ENCODE measurements at regions not wholly inside any gene's neighbourhood (a gene's known extent, or its start where the extent isn't known, plus 50 kb on each side); places are given as distances from the start of the nearest gene placed in this dataset.
"Not testable (repeated sequence)": the region's sequence is repeated elsewhere in the genome, so short reads cannot be mapped to it uniquely, and the experiment has no call there.

DNA sequence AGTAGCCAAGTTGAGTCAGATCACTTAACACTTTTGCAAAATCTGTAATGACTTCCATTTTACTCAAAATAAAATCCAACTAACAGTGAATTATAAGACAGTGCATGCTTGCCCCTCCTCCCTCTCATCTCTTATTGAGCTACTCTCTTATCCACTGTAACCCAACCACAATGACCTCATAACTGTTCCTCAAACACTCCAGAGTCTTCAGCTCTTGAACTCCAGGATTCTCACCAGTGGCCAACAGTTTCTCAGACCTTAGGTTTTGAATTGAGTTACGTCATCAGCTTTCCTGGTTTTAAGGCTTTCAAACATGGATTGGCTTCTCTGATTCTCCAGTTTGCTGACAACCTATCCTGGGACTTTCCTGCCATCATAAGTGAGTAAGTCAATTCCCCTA lies 938.3 kb downstream of the RAB28 start:
- Mint-ChIP-seq H3K4me3 (no peak overlapping the region), H3K27ac (no peak overlapping the region), H3K27me3 (ENCODE audit: low read depth) (no peaks in the 10 kb centered on the region), H3K9me3 (no peaks in the 10 kb centered on the region), H3K36me3 (ENCODE audit: insufficient read depth in 2 of 2) (no peaks in the 10 kb centered on the region), H3K4me1 (ENCODE audit: low read depth) (no peaks in the 10 kb centered on the region)
- DNase-seq (no peak), ATAC-seq (replicated peaks in 1 of 2) (no peak)

DNA sequence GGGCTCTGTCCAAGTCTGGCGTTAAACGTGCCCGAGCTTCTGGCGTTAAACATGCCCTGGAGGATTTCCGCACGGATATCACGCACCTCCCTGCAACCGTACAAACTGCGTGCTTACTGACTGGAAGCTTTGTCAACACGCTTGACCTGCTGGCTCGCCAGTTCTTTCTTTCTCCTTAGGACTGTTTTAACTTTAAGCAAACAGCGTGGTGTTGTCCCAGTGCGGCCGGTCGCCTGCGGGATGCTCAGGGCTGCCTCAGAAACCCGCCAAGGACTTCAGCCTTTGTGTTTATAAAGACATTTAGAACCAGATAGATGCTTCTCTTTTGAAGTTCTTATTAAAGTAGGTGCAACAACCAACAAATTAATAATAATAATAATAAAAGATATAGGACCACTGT lies 946.0 kb downstream of the RAB28 start:
- ATAC-seq (replicated peaks in 1 of 2) = no peak
- H3K4me1 Mint-ChIP-seq (ENCODE audit: low read depth) = no peaks in the 10 kb centered on the region
- no peak overlapping the region for H3K4me3 Mint-ChIP-seq
- H3K27me3 Mint-ChIP-seq (ENCODE audit: low read depth) = no peaks in the 10 kb centered on the region
- DNase-seq = no peak
- H3K36me3 Mint-ChIP-seq (ENCODE audit: insufficient read depth in 2 of 2) = no peaks in the 10 kb centered on the region
- no peak overlapping the region for H3K27ac Mint-ChIP-seq
- no peaks in the 10 kb centered on the region for H3K9me3 Mint-ChIP-seq

DNA sequence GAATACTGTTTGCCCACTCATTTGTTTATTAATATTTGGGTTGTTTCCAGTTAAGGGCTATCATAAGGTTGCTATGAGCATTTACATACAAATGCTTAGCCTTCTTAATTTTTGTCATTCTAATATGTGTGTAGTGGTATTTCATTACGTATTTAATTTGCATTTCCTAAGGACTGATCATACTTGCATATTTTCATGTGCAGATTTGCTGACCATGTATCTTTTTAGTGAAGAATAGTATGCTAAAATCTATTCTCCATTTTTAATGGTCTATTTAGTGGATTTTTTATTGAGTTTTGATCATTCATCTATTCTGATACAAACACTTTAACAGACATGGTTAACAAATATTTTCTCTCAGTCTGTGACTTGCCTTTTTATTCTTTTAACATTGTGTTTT lies 949.5 kb downstream of the RAB28 start:
- H3K4me1 Mint-ChIP-seq (ENCODE audit: low read depth) = no peaks in the 10 kb centered on the region
- H3K9me3 Mint-ChIP-seq = peaks cover 0 to 4% of the 10 kb centered on the region in 2 donors
- no peaks in the 10 kb centered on the region for H3K27me3 Mint-ChIP-seq (ENCODE audit: low read depth)
- H3K36me3 Mint-ChIP-seq (ENCODE audit: insufficient read depth in 2 of 2) = no peaks in the 10 kb centered on the region
- H3K27ac Mint-ChIP-seq = no peak overlapping the region
- ATAC-seq (replicated peaks in 1 of 2) (no peak), DNase-seq (no peak)
- H3K4me3 Mint-ChIP-seq = no peak overlapping the region

DNA sequence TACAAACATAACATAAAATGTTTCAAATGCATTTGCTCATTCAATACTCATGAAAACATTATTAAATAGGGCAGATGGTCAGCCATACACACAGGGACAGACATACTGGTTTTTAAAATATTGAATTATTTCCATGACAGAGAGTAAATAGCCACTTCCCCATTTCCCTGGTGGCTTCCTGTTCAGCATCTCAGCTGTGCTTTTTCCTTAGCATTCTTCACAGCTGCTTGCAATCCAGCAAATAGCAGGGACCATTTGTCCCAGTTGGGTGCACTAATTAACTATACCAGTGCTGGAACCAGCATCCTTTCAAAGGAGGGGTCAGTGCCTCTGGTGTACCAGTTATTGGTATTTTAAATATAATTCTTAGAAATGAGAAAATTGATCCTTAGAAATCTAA lies 964.7 kb downstream of the RAB28 start:
- H3K4me3 Mint-ChIP-seq = no peak overlapping the region
- H3K4me1 Mint-ChIP-seq (ENCODE audit: low read depth) = no peaks in the 10 kb centered on the region

DNA sequence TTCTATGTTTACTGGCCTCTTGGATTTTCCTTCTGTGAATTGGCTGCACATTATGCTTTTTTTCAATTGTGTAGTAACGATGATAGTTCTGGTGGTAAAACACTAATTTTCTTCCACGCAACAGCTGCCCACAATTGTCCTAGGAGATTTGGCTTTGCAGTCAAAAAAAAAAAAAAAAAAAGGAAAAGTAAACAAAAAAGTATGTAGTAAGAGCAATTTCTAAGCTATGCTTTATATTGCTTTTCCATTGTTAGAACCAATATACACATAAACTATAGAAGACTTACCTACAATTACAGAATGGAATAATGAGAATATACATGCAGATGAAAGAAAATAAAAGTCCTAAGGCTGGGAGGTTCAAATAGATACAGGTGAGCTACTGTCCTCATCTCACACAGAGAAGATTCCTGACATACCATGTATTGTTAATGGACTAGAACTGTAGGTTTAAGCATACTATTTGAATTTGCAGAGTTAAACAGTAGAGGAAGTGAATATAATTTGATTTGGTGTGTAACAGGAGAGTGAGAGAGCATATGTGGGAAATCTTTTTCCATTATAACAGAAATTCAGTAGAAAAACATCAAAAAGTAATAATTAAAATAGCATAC lies 976.2 kb downstream of the RAB28 start:
- Mint-ChIP-seq H3K9me3 (peaks cover 8 to 9% of the 10 kb centered on the region in 2 donors), H3K4me3 (no peak overlapping the region), H3K27me3 (ENCODE audit: low read depth) (no peaks in the 10 kb centered on the region), H3K4me1 (ENCODE audit: low read depth) (no peaks in the 10 kb centered on the region), H3K36me3 (ENCODE audit: insufficient read depth in 2 of 2) (no peaks in the 10 kb centered on the region), H3K27ac (no peak overlapping the region)
- no peak for ATAC-seq (replicated peaks in 1 of 2)
- DNase-seq = no peak

More for the DNA sequence above, 964.7 kb downstream of the RAB28 start:
- Mint-ChIP-seq H3K9me3 (peaks cover 10 to 11% of the 10 kb centered on the region in 2 donors), H3K27ac (no peak overlapping the region), H3K27me3 (ENCODE audit: low read depth) (no peaks in the 10 kb centered on the region), H3K36me3 (ENCODE audit: insufficient read depth in 2 of 2) (peaks cover 0 to under 1% of the 10 kb centered on the region in 2 donors)
- DNase-seq (no peak), ATAC-seq (replicated peaks in 1 of 2) (no peak)

DNA sequence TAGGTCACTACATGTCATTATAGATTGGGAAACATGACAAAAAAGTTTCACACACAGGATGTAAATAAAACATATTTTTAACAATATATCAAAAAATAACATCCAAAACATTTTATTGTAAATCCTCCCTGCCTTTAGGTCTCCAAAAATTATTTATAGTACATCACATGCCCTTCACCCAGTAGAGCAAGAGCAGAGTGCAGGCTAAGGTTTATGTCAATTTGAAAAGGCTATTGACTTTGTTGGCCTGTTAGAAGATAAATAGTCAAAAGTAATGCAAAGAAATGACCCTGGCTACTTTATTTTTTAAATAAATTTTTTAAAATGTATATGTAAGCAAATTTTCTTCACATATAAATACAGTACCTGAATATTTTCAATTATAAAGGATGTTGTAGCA lies 983.7 kb downstream of the RAB28 start:
- no peak for ATAC-seq (replicated peaks in 1 of 2)
- H3K9me3 Mint-ChIP-seq = peaks cover 4 to 8% of the 10 kb centered on the region in 2 donors
- no peak overlapping the region for H3K4me3 Mint-ChIP-seq
- no peak overlapping the region for H3K27ac Mint-ChIP-seq
- H3K27me3 Mint-ChIP-seq (ENCODE audit: low read depth) = no peaks in the 10 kb centered on the region
- no peaks in the 10 kb centered on the region for H3K4me1 Mint-ChIP-seq (ENCODE audit: low read depth)
- no peaks in the 10 kb centered on the region for H3K36me3 Mint-ChIP-seq (ENCODE audit: insufficient read depth in 2 of 2)
- no peak for DNase-seq

DNA sequence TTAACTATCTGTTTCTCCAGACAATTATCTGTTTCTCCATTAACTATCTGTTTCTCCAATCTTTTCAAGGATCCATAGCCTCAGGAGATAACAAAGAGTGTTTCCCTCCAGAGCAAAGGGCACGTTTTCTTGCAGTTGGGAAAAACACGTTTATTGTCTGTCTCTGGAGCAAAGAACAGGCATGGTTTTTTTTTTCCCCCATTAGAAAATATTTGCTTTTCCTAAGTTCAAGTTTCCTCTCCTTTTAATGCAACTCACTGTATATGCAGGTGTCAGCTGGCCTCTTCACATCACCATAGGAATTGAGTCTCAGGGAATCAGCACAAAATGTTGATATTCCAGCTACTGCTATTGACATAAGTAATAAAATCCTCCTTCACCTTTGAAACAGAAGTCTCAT lies 984.4 kb downstream of the RAB28 start:
- no peak for ATAC-seq (replicated peaks in 1 of 2)
- Mint-ChIP-seq H3K27ac (no peak overlapping the region), H3K4me3 (no peak overlapping the region), H3K9me3 (peaks cover 4 to 8% of the 10 kb centered on the region in 2 donors), H3K27me3 (ENCODE audit: low read depth) (no peaks in the 10 kb centered on the region), H3K36me3 (ENCODE audit: insufficient read depth in 2 of 2) (no peaks in the 10 kb centered on the region), H3K4me1 (ENCODE audit: low read depth) (no peaks in the 10 kb centered on the region)
- DNase-seq = no peak

DNA sequence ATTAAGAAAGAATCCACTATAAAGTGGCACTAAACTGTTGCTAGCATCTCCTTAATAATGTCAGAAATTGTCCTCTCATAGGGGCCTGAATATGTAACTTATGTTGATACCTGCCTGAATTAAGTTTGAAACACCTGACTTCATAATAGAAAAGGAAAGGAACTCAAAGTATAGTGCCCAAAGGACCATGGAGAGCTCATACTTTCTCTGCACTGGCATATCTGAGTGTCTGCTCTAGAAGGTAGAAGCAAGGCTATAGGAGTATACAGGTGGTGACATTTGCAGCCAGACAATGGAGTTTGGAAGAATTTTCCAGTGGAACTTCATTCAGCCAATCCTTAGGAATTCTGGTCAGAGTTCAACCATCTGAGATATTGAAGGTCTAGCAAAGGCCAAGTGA lies 988.9 kb downstream of the RAB28 start:
- H3K9me3 Mint-ChIP-seq = peaks cover 5 to 8% of the 10 kb centered on the region in 2 donors
- H3K27me3 Mint-ChIP-seq (ENCODE audit: low read depth) = no peaks in the 10 kb centered on the region
- no peaks in the 10 kb centered on the region for H3K36me3 Mint-ChIP-seq (ENCODE audit: insufficient read depth in 2 of 2)
- H3K4me1 Mint-ChIP-seq (ENCODE audit: low read depth) = no peaks in the 10 kb centered on the region
- no peak overlapping the region for H3K4me3 Mint-ChIP-seq
- DNase-seq (no peak), ATAC-seq (replicated peaks in 1 of 2) (no peak)
- H3K27ac Mint-ChIP-seq = no peak overlapping the region

DNA sequence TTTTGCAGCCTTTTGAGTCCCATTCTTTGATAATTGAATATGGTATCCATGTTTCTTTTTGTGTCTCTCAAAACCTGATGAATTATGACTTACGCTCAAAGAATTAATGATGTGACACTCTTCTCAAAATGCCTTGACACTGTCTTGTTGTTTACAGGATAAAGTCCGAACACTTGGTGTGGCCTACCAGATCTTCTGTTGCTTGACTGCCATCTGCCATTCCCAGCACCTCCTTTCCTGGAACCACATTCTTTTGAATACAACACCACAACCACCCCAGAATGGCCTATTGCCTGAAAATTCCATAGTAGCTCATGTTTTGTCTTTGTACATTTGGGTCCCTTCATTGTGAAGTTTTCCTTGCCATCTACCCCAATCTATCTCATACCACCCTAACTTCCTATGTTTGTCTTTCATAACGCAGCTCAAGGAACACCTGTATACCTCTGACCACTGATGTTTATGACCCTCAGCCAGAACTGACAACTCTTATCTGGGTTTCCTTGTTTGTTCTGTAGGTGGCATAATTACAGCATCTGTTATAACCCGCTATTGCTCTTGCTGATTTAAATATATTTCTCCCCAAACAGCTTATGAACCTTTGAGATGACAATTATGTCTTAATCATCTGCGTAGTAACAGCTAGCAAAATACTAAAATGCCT lies 991.3 kb downstream of the RAB28 start:
- Mint-ChIP-seq H3K27me3 (ENCODE audit: low read depth) (no peaks in the 10 kb centered on the region), H3K4me1 (ENCODE audit: low read depth) (no peaks in the 10 kb centered on the region), H3K4me3 (no peak overlapping the region), H3K36me3 (ENCODE audit: insufficient read depth in 2 of 2) (no peaks in the 10 kb centered on the region), H3K9me3 (peaks cover 6 to 13% of the 10 kb centered on the region in 2 donors), H3K27ac (no peak overlapping the region)
- DNase-seq (no peak), ATAC-seq (replicated peaks in 1 of 2) (no peak)

DNA sequence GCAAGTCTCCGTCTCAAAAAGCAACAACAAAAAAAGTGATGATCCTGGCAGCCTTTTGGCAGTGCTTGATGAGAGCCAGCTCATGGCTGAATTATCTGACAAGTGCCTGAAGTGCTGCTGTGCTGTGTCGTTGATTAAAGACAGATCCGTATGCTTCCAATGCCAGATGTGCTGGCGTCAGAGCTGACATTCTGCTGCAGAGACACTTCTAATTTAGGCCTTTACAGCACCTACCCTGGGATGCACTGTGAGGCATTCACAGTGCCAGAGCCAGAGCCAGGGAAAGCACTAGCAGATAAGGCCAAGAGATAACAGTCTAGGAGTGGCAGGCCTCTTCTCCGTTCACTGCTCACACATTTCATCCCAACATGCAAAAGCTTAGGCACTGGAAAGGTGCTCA lies 995.5 kb downstream of the RAB28 start:
- no peak for ATAC-seq (replicated peaks in 1 of 2)
- H3K9me3 Mint-ChIP-seq = peaks cover 8 to 14% of the 10 kb centered on the region in 2 donors
- H3K27me3 Mint-ChIP-seq (ENCODE audit: low read depth) = no peaks in the 10 kb centered on the region
- no peak overlapping the region for H3K4me3 Mint-ChIP-seq
- no peaks in the 10 kb centered on the region for H3K4me1 Mint-ChIP-seq (ENCODE audit: low read depth)
- DNase-seq = no peak
- H3K36me3 Mint-ChIP-seq (ENCODE audit: insufficient read depth in 2 of 2) = no peaks in the 10 kb centered on the region
- H3K27ac Mint-ChIP-seq = no peak overlapping the region

DNA sequence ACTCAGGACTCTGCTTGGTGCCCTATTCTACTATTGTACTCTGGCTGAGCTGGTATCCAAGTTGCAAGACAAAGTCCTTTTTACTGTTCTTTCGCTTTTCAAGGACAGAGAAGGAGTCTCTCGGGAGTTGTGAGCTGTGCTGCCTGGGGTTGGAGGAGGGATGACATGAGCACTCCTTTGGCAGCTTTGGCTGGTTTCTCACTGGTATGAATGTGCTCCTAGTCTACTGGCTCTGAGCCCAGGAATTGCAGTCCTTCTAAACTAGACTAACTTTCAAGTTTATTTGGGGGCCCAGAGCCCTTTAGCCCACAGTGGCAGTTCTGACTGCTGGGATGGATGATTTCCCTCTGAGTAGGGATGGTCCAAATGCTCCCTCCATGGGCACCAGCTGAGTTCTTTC lies 997.1 kb downstream of the RAB28 start:
- Mint-ChIP-seq H3K4me3 (no peak overlapping the region), H3K27me3 (ENCODE audit: low read depth) (no peaks in the 10 kb centered on the region), H3K36me3 (ENCODE audit: insufficient read depth in 2 of 2) (no peaks in the 10 kb centered on the region), H3K27ac (no peak overlapping the region), H3K4me1 (ENCODE audit: low read depth) (no peaks in the 10 kb centered on the region), H3K9me3 (peaks cover 8 to 11% of the 10 kb centered on the region in 2 donors)
- DNase-seq (no peak), ATAC-seq (replicated peaks in 1 of 2) (no peak)

DNA sequence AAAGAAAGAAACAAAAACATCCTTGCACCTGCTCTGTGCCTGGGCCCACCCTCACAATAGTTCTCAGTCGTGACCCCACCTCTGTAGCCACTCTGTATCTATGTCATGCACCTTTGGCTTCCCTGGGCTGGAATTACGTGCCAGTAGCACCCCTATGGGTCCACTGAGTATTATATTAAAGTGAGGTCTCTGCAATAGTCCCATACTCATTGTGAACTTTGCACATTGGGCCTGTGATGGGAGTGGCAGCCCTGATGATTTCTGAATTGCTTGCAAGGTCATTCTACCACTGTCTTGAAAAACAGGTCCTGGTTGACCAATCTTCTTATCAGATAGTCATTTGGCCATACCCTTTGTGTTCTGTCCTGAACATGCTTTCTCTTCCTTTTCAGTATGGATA lies 1012.1 kb downstream of the RAB28 start:
- H3K9me3 Mint-ChIP-seq = peaks cover 7 to 9% of the 10 kb centered on the region in 2 donors
- no peak overlapping the region for H3K4me3 Mint-ChIP-seq
- no peak overlapping the region for H3K27ac Mint-ChIP-seq
- H3K4me1 Mint-ChIP-seq (ENCODE audit: low read depth) = no peaks in the 10 kb centered on the region
- no peaks in the 10 kb centered on the region for H3K36me3 Mint-ChIP-seq (ENCODE audit: insufficient read depth in 2 of 2)
- H3K27me3 Mint-ChIP-seq (ENCODE audit: low read depth) = no peaks in the 10 kb centered on the region
- ATAC-seq (replicated peaks in 1 of 2) (no peak), DNase-seq (no peak)

DNA sequence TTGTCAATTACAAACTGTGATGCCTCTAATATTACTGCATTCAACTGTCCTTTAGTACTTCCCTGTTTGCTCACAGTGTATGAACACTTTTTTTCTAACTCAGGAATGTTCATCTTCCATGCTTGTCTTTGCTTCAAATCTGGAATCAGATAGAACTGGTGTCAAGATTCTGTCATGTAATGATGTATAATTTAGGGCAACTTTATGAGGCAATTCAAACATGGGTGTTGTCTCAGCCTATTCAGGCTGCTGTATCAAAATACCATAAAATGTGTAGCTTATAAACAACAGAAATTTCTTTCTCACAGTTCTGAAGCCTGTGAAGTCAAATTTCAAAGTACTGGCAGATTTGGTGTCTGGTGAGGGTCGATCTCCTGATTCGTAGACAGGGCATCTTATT lies 1012.9 kb downstream of the RAB28 start:
- H3K4me3 Mint-ChIP-seq = no peak overlapping the region
- no peak overlapping the region for H3K27ac Mint-ChIP-seq
- no peaks in the 10 kb centered on the region for H3K27me3 Mint-ChIP-seq (ENCODE audit: low read depth)
- DNase-seq = no peak
- no peaks in the 10 kb centered on the region for H3K36me3 Mint-ChIP-seq (ENCODE audit: insufficient read depth in 2 of 2)
- ATAC-seq (replicated peaks in 1 of 2) = no peak
- no peaks in the 10 kb centered on the region for H3K4me1 Mint-ChIP-seq (ENCODE audit: low read depth)
- H3K9me3 Mint-ChIP-seq = peaks cover 7 to 10% of the 10 kb centered on the region in 2 donors

DNA sequence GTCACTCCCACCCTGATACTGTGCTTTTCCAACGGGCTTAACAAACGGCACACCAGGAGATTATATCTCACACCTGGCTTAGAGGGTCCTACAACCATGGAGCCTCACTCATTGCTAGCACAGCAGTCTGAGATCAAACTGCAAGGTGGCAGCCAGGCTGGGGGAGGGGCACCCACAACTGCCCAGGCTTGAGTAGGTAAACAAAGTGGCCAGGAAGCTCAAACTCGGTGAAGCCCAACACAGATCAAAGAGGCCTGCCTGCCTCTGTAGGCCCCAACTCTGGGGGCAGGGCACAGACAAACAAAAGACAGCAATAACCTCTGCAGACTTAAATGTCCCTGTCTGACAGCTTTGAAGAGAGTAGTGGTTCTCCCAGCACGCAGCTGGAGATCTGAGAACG lies 1022.6 kb downstream of the RAB28 start:
- not testable (repeated sequence) for DNase-seq; H3K27me3 Mint-ChIP-seq (ENCODE audit: low read depth); H3K4me3 Mint-ChIP-seq; H3K36me3 Mint-ChIP-seq (ENCODE audit: insufficient read depth in 2 of 2); H3K27ac Mint-ChIP-seq; H3K4me1 Mint-ChIP-seq (ENCODE audit: low read depth); ATAC-seq (replicated peaks in 1 of 2)
- H3K9me3 Mint-ChIP-seq = peaks cover 7 to 11% of the 10 kb centered on the region in 2 donors
